ENCODE measurements at regions not wholly inside any gene's neighbourhood (a gene's known extent, or its start where the extent isn't known, plus 50 kb on each side); places are given as distances from the start of the nearest gene placed in this dataset.
A peak's percentile ranks its signal among the peaks of the same experiment; 100 is the strongest.

DNA sequence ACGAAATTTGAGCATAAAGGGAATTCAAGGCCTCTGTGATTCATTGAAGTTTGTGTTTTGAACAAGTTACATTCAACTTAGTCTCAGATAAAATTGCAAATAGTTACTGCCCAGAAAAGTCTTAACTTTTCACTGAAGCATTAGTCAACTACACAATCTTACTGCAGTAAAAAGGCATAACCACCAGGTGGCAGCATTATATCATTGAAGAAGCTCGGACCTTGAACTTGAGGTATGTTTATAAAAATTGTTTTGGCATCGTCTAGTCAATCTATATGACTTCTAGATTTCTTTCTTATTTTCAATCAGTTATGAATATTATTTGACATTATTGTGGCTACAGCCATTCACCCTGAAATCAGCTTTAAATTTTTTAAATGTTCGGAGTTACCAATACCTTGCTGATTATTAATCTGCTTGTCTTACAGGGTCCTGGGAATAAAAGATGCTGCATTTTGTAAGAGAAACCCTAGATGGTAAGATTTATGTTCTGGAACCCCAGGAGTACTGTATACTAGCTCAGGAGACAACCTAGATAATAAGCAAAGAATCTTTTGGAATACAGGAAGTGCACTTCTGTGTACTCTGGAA lies 83.9 kb upstream of the GRAMD2B start:
- no peaks in the 10 kb centered on the region for H3K9me3 ChIP-seq
- FAIRE-seq (peak; percentile 98), DNase-seq (ENCODE audit: low read depth in 1 of 2, low spot score in 1 of 2) (peak; percentile 38 to 65), ATAC-seq (peak; percentile 57 to 82; a peak in 3 of 6 replicates)
- peak overlapping the region; percentile 46 for H3K4me2 ChIP-seq
- no peak for TF ChIP-seq EHF (CRISPR knock-in tag; IDR thresholded peaks at IDR 0.05)
- peak; percentile 82 to 87 for TF ChIP-seq RAD21 (conservative IDR thresholded peaks at IDR 0.05 in 1 of 2, IDR thresholded peaks at IDR 0.05 in 1 of 2)
- TF ChIP-seq, protein P1, sequence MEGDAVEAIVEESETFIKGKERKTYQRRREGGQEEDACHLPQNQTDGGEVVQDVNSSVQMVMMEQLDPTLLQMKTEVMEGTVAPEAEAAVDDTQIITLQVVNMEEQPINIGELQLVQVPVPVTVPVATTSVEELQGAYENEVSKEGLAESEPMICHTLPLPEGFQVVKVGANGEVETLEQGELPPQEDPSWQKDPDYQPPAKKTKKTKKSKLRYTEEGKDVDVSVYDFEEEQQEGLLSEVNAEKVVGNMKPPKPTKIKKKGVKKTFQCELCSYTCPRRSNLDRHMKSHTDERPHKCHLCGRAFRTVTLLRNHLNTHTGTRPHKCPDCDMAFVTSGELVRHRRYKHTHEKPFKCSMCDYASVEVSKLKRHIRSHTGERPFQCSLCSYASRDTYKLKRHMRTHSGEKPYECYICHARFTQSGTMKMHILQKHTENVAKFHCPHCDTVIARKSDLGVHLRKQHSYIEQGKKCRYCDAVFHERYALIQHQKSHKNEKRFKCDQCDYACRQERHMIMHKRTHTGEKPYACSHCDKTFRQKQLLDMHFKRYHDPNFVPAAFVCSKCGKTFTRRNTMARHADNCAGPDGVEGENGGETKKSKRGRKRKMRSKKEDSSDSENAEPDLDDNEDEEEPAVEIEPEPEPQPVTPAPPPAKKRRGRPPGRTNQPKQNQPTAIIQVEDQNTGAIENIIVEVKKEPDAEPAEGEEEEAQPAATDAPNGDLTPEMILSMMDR (IDR thresholded peaks at IDR 0.05) = peak; percentile 90
- no peak for TF ChIP-seq NPAS2 (CRISPR knock-in tag; IDR thresholded peaks at IDR 0.05; ENCODE audit: borderline replicate concordance)
- TF ChIP-seq, protein P2, sequence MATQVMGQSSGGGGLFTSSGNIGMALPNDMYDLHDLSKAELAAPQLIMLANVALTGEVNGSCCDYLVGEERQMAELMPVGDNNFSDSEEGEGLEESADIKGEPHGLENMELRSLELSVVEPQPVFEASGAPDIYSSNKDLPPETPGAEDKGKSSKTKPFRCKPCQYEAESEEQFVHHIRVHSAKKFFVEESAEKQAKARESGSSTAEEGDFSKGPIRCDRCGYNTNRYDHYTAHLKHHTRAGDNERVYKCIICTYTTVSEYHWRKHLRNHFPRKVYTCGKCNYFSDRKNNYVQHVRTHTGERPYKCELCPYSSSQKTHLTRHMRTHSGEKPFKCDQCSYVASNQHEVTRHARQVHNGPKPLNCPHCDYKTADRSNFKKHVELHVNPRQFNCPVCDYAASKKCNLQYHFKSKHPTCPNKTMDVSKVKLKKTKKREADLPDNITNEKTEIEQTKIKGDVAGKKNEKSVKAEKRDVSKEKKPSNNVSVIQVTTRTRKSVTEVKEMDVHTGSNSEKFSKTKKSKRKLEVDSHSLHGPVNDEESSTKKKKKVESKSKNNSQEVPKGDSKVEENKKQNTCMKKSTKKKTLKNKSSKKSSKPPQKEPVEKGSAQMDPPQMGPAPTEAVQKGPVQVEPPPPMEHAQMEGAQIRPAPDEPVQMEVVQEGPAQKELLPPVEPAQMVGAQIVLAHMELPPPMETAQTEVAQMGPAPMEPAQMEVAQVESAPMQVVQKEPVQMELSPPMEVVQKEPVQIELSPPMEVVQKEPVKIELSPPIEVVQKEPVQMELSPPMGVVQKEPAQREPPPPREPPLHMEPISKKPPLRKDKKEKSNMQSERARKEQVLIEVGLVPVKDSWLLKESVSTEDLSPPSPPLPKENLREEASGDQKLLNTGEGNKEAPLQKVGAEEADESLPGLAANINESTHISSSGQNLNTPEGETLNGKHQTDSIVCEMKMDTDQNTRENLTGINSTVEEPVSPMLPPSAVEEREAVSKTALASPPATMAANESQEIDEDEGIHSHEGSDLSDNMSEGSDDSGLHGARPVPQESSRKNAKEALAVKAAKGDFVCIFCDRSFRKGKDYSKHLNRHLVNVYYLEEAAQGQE (IDR thresholded peaks at IDR 0.05) = no peak
- TF ChIP-seq, protein P3, sequence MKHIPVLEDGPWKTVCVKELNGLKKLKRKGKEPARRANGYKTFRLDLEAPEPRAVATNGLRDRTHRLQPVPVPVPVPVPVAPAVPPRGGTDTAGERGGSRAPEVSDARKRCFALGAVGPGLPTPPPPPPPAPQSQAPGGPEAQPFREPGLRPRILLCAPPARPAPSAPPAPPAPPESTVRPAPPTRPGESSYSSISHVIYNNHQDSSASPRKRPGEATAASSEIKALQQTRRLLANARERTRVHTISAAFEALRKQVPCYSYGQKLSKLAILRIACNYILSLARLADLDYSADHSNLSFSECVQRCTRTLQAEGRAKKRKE (CRISPR knock-in tag; IDR thresholded peaks at IDR 0.05; ENCODE audit: low read depth) = no peak
- TF ChIP-seq GATA3 (IDR thresholded peaks at IDR 0.05; ENCODE audit: borderline replicate concordance) = no peak
- TF ChIP-seq SMC3 (IDR thresholded peaks at IDR 0.05) = peak; percentile 82
- no peak for TF ChIP-seq FOSB (CRISPR knock-in tag; IDR thresholded peaks at IDR 0.05)
- 10% methylated on average over 4 of the region's 4 CpGs for WGBS (ENCODE audit: missing lambda C conversion rate)
- H3K27ac ChIP-seq = no peak overlapping the region
- H3K4me3 ChIP-seq = no peak overlapping the region
- no peaks in the 10 kb centered on the region for H3K4me1 ChIP-seq
- ChIA-PET POLR2A (no interaction called here), CTCF (interaction anchor here (0.7 to 4.7 kb wide), 18 partner anchors 10 to 441 kb away, joined by 3 to 48 read pairs (median 6); partner anchors contain the start of gene ALDH7A1)

DNA sequence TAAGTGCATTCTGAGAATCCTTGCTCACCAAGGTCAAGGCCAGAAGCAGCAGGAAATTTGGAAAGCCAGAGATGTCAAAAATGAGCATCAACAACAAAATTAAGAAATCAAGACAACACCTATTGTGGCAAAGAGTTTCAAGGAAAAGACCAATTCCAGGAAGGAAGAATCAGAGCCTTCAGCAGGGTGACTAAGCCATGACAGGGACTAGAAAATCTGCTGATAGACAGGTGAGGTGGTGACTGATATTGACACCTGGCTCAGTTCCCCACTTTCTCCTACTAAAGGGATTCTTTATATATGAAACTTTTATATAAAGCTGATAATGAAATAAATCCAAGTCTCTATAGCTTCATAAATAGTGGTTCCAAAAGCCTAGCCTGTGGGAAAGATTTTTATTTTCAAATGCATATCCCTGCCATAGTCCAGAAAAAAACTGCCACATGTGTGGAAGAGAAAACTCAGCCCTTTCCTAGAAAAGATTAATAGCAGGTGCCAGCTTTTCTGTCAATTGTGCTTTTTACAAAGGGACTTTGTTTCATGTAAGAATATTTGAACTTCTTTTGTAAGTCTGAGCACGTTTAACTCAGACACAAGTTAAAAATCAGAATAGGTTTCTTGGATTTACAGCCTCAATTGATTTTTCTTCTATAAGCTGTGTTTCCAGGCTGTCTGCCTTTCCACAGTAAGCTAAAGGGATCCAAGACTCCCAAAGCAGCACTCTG lies 81.1 kb upstream of the GRAMD2B start:
- FAIRE-seq = no peak
- H3K27ac ChIP-seq = no peak overlapping the region
- no peak overlapping the region for H3K4me3 ChIP-seq
- no peaks in the 10 kb centered on the region for H3K9me3 ChIP-seq
- DNase-seq (ENCODE audit: low read depth in 1 of 2, low spot score in 1 of 2) = no peak
- H3K4me1 ChIP-seq = no peaks in the 10 kb centered on the region
- WGBS (ENCODE audit: missing lambda C conversion rate) = 0% methylated on average over 1 of the region's 1 CpG
- ChIA-PET POLR2A (no interaction called here), CTCF (interaction anchor here (0.9 to 2.3 kb wide), 8 partner anchors 12 to 434 kb away, joined by 3 to 14 read pairs (median 4); partner anchors contain the start of gene PHAX)
- TF ChIP-seq EHF (CRISPR knock-in tag; IDR thresholded peaks at IDR 0.05) (no peak), NR3C1 (IDR thresholded peaks at IDR 0.05) (no peak), HOXB5 (CRISPR knock-in tag; IDR thresholded peaks at IDR 0.05) (no peak), JUN (IDR thresholded peaks at IDR 0.05) (no peak), CHD2 (IDR thresholded peaks at IDR 0.05; ENCODE audit: low read length, partially characterized antibody) (no peak), TP53 (CRISPR knock-in tag; IDR thresholded peaks at IDR 0.05) (no peak), POLR2AphosphoS2 (conservative IDR thresholded peaks at IDR 0.05; ENCODE audit: low read length) (no peak), MYC (IDR thresholded peaks at IDR 0.05; ENCODE audit: borderline replicate concordance, low read length) (no peak), TFCP2L1 (CRISPR knock-in tag; IDR thresholded peaks at IDR 0.05) (no peak), EHMT2 (IDR thresholded peaks at IDR 0.05; ENCODE audit: low read depth) (no peak), RCOR1 (IDR thresholded peaks at IDR 0.05; ENCODE audit: low read depth, low read length) (no peak), CBX8 (IDR thresholded peaks at IDR 0.05) (no peak), CBX2 (IDR thresholded peaks at IDR 0.05; ENCODE audit: borderline replicate concordance, low read depth) (no peak), KDM1A (IDR thresholded peaks at IDR 0.05; ENCODE audit: low read depth) (no peak), PHF8 (IDR thresholded peaks at IDR 0.05; ENCODE audit: borderline replicate concordance, low read depth) (no peak), RARB (CRISPR knock-in tag; IDR thresholded peaks at IDR 0.05) (no peak), HOXA7 (CRISPR knock-in tag; IDR thresholded peaks at IDR 0.05) (no peak)
- TF ChIP-seq, protein P4, sequence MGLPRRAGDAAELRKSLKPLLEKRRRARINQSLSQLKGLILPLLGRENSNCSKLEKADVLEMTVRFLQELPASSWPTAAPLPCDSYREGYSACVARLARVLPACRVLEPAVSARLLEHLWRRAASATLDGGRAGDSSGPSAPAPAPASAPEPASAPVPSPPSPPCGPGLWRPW (IDR thresholded peaks at IDR 0.05) = no peak
- TF ChIP-seq, protein P5, sequence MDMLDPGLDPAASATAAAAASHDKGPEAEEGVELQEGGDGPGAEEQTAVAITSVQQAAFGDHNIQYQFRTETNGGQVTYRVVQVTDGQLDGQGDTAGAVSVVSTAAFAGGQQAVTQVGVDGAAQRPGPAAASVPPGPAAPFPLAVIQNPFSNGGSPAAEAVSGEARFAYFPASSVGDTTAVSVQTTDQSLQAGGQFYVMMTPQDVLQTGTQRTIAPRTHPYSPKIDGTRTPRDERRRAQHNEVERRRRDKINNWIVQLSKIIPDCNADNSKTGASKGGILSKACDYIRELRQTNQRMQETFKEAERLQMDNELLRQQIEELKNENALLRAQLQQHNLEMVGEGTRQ (IDR thresholded peaks at IDR 0.05) = no peak
- TF ChIP-seq, protein P6, sequence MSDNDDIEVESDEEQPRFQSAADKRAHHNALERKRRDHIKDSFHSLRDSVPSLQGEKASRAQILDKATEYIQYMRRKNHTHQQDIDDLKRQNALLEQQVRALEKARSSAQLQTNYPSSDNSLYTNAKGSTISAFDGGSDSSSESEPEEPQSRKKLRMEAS (IDR thresholded peaks at IDR 0.05) = no peak
- no peak for ATAC-seq
- H3K4me2 ChIP-seq = no peak overlapping the region
